ENCODE measurements at regions not wholly inside any gene's neighbourhood (a gene's known extent, or its start where the extent isn't known, plus 50 kb on each side); places are given as distances from the start of the nearest gene placed in this dataset.

DNA sequence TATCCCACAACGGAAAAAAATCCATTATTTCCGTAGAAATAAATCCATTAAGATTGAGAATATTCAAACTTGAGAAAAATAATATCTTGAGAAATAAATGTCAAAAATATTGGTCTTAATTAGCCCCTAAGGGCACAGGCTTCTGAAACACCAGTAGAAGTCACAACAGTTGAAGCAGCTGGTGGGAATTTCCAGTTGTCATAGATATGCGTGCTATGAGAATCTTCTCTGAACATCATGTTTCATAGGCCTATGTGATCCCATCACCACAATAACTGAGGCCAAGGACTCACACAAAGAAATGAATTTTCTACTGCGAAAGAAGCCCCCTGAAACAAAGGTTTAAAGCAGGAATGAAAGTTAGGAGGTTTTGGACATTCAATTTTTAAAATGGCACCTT is 292.0 kb downstream of the DTHD1 start:
- intact Hi-C loops (cut with DNase I; ENCODE audit: low total_unique reads), result no loop called here
- H3K36me3 ChIP-seq, result no peaks in the 10 kb centered on the region
- H3K4me1 ChIP-seq, result no peaks in the 10 kb centered on the region
- no peak overlapping the region for H3K4me3 ChIP-seq
- TF ChIP-seq, protein P1, sequence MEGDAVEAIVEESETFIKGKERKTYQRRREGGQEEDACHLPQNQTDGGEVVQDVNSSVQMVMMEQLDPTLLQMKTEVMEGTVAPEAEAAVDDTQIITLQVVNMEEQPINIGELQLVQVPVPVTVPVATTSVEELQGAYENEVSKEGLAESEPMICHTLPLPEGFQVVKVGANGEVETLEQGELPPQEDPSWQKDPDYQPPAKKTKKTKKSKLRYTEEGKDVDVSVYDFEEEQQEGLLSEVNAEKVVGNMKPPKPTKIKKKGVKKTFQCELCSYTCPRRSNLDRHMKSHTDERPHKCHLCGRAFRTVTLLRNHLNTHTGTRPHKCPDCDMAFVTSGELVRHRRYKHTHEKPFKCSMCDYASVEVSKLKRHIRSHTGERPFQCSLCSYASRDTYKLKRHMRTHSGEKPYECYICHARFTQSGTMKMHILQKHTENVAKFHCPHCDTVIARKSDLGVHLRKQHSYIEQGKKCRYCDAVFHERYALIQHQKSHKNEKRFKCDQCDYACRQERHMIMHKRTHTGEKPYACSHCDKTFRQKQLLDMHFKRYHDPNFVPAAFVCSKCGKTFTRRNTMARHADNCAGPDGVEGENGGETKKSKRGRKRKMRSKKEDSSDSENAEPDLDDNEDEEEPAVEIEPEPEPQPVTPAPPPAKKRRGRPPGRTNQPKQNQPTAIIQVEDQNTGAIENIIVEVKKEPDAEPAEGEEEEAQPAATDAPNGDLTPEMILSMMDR (IDR thresholded peaks at IDR 0.05), result no peak
- TF ChIP-seq POLR2AphosphoS5 (IDR thresholded peaks at IDR 0.05) (no peak), POLR2A (IDR thresholded peaks at IDR 0.05) (no peak)
- H3K27ac ChIP-seq, result no peak overlapping the region
- H3K27me3 ChIP-seq, result no peaks in the 10 kb centered on the region
- DNase-seq (ENCODE audit: low spot score in 2 of 2), result no peak
- peaks cover 11 to 16% of the 10 kb centered on the region in 2 donors for H3K9me3 ChIP-seq

DNA sequence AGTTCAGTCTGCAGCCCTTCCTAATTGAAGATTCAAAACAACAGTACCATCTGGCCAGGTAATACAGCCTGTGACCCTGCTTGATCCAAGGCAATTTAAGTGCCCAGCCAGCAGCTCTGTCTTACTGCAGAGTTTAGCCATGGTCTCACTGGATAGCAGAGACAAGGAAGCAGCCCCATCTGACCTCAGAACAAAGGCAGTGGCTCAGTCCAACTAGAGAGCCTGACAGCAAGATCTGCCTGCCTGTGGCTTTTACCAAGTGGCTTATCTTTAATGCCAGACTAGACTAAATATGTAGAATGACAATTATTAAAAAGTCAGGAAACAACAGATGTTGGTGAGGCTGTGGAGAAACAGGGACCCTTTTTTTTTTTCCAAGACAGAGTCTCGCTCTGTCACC is 293.4 kb downstream of the DTHD1 start:
- H3K27me3 ChIP-seq, result no peaks in the 10 kb centered on the region
- no peak overlapping the region for H3K27ac ChIP-seq
- intact Hi-C loops (cut with DNase I; ENCODE audit: low total_unique reads), result no loop called here
- TF ChIP-seq, protein P1 (IDR thresholded peaks at IDR 0.05), result no peak
- no peak for TF ChIP-seq POLR2AphosphoS5 (IDR thresholded peaks at IDR 0.05)
- TF ChIP-seq POLR2A (IDR thresholded peaks at IDR 0.05), result no peak
- H3K4me1 ChIP-seq, result no peaks in the 10 kb centered on the region
- no peaks in the 10 kb centered on the region for H3K36me3 ChIP-seq
- no peak for DNase-seq (ENCODE audit: low spot score in 2 of 2)
- peaks cover 11 to 16% of the 10 kb centered on the region in 2 donors for H3K9me3 ChIP-seq
- H3K4me3 ChIP-seq, result no peak overlapping the region

DNA sequence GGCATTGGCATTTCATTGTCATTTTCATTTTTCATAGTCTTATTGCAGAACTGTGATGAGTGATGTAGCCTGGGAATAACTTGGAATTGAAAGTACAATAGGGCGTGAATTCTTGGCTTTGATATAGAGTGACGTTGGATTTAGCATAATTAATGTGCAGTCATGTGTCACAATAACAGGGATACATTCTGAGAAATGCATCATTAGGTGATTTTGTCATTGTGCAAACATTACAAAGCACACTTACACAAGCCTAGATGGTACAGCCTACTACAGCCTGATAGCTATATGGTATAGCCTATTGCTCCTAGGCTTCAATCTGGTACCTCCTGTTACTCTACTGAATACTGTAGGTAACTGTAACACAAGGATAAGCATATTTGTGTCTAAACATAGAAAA is 300.8 kb downstream of the DTHD1 start:
- Histone ChIP-seq H3K27ac (no peak overlapping the region), H3K4me1 (no peaks in the 10 kb centered on the region), H3K4me3 (no peak overlapping the region), H3K27me3 (no peaks in the 10 kb centered on the region), H3K36me3 (no peaks in the 10 kb centered on the region), H3K9me3 (peaks cover 1% of the 10 kb centered on the region in 2 donors)
- no peak for DNase-seq (ENCODE audit: low spot score in 2 of 2)
- TF ChIP-seq POLR2AphosphoS5 (IDR thresholded peaks at IDR 0.05) (no peak), POLR2A (IDR thresholded peaks at IDR 0.05) (no peak)
- TF ChIP-seq, protein P1 (IDR thresholded peaks at IDR 0.05), result no peak
- intact Hi-C loops (cut with DNase I; ENCODE audit: low total_unique reads), result loop anchor here (2.0 kb wide), 1 partner anchor 43 kb away; no protein-coding TSS in a partner anchor

DNA sequence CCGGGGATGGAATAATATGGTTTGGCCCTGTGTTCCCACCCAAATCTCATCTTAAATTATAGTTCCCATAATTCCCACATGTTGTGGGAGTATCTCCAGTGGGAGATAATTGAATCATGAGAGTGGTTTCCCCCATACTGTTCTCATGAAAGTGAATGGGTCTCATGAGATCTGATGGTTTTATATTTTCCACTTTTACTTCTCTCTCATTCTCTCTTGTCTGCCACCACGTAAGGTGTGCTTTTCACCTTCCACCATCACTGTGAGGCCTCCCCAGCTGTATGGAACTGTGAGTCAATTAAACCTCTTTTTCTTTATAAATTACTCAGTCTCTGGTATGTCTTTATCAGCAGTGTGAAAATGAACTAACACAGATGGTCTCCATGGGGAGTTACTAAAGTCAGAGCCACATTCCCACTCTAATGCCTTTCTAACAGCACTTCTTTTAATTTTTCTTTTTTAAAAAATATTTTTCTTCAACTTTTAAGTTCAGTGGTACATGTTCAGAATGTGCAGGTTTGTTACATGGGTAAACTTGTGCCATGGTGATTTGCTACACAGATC is 306.6 kb downstream of the DTHD1 start:
- no peak overlapping the region for H3K4me3 ChIP-seq
- no peak overlapping the region for H3K27ac ChIP-seq
- no peak for DNase-seq (ENCODE audit: low spot score in 2 of 2)
- intact Hi-C loops (cut with DNase I; ENCODE audit: low total_unique reads), result loop anchor here (5.0 kb wide), 1 partner anchor 101 kb away; no protein-coding TSS in a partner anchor
- H3K4me1 ChIP-seq, result no peaks in the 10 kb centered on the region
- TF ChIP-seq, protein P1 (IDR thresholded peaks at IDR 0.05), result no peak
- no peak for TF ChIP-seq POLR2A (IDR thresholded peaks at IDR 0.05)
- no peak for TF ChIP-seq POLR2AphosphoS5 (IDR thresholded peaks at IDR 0.05)
- peaks cover 0 to 8% of the 10 kb centered on the region in 2 donors for H3K9me3 ChIP-seq
- H3K27me3 ChIP-seq, result no peaks in the 10 kb centered on the region
- H3K36me3 ChIP-seq, result no peaks in the 10 kb centered on the region

DNA sequence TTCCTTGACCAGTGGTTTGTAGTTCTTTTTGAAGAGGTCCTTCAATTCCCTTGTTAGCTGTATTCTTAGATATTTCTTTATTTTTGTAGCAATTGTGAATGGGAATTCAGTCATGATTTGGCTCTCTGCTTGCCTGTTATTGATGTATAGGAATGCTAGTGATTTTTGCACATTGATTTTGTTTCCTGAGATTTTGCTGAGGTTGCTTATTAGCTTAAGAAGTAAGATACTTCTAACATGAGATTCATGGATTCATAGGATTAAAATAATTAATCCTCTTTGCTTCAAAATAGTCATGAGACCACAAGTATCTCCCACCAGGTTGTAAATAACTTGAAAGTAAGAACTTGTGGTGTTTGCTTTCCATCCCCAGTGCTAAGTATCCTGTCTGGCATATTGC is 308.9 kb downstream of the DTHD1 start:
- H3K4me3 ChIP-seq, result no peak overlapping the region
- TF ChIP-seq POLR2A (IDR thresholded peaks at IDR 0.05) (no peak), POLR2AphosphoS5 (IDR thresholded peaks at IDR 0.05) (no peak)
- TF ChIP-seq, protein P1 (IDR thresholded peaks at IDR 0.05), result no peak
- no peak for DNase-seq (ENCODE audit: low spot score in 2 of 2)
- H3K27me3 ChIP-seq, result no peaks in the 10 kb centered on the region
- H3K4me1 ChIP-seq, result no peaks in the 10 kb centered on the region
- no peak overlapping the region for H3K27ac ChIP-seq
- H3K9me3 ChIP-seq, result peaks cover 0 to 8% of the 10 kb centered on the region in 2 donors
- intact Hi-C loops (cut with DNase I; ENCODE audit: low total_unique reads), result no loop called here
- no peaks in the 10 kb centered on the region for H3K36me3 ChIP-seq
